H1 (cell line): ENCODE measurements at regions not wholly inside any gene's neighbourhood (a gene's known extent, or its start where the extent isn't known, plus 50 kb on each side); places are given as distances from the start of the nearest gene placed in this dataset.

Experiments
- EP300 ChIP-seq, 2 experiments: IDR thresholded peaks; 1 replicate in 1 of 2; 2 replicates in 1 of 2; pipeline ENCODE4 v1.6.1; 2011 to 2012; ENCODE audit warnings: low read depth in 2 of 2, low read length in 2 of 2, mild to moderate bottlenecking in 2 of 2, borderline replicate concordance in 1 of 2, inconsistent platforms in 1 of 2, moderate library complexity in 1 of 2
- EZH2 ChIP-seq: fragments of 200-600 bp; sonication (generic); IDR thresholded peaks from 2 replicates; pipeline ENCODE4 v1.7.1; 2012; ENCODE audit warnings: low read depth, mild to moderate bottlenecking, moderate library complexity, low read length, inconsistent platforms; ENCODE audit not compliant: severe bottlenecking
- POLR2A ChIP-seq, 2 experiments: IDR thresholded peaks; 1 replicate in 1 of 2; 2 replicates in 1 of 2; pipeline ENCODE4 v1.6.1; 2011; ENCODE audit warnings: low read depth in 2 of 2, low read length in 2 of 2, mild to moderate bottlenecking in 2 of 2; ENCODE audit errors: control extremely low read depth in 1 of 2
- TF ChIP-seq, protein P1 (sequence below), 3 experiments: IDR thresholded peaks; 1 replicate in 2 of 3; 2 replicates in 1 of 3; pipeline versions ENCODE4 v1.5.1 to v1.6.1; 2011; ENCODE audit warnings: low read length in 3 of 3, mild to moderate bottlenecking in 3 of 3, inconsistent platforms in 2 of 3, low read depth in 1 of 3, moderate library complexity in 1 of 3; ENCODE audit not compliant: insufficient read depth in 1 of 3; ENCODE audit errors: control extremely low read depth in 1 of 3

DNA sequence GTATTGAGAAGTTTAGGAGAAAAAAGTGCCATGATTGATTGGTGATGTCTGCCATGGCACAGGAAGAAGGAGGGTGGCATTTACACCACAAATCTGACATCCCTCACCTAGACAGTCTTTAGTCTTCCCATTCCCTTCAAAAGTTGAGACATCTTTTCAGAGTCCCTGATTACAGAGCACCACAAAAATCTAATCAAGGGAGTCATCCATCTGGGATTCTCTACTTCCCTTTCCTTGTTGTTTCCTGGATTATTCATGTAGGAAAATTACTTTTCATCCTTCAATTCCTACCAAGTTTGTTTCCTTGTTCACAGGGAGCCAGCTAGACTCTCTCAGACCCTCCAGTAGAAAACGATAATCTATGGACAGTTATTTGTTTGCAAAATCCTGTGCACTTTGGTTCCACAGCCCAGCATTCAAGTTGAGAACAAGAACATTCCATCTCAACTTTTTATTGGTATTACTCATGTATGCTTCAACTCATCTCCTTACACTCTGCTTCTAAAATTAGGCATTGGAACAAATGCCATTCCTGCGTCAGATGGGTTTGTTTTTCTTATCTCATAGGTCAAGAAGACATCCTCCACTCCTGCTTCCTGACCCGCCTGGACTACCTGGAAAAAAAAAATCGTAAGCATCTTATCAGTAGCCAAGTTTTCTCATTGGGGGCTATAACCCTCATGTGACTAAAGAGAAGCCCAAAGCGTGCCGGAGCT, 259.9 kb downstream of the FOXO1 start:
- TF ChIP-seq EZH2 (no peak), EP300 (IDR thresholded peaks at IDR 0.05; ENCODE audit: borderline replicate concordance in 1 of 2, low read depth in 2 of 2, low read length in 2 of 2) (no peak), POLR2A (IDR thresholded peaks at IDR 0.05; ENCODE audit: control extremely low read depth in 1 of 2, low read depth in 2 of 2, low read length in 2 of 2) (no peak)
- TF ChIP-seq, protein P1, sequence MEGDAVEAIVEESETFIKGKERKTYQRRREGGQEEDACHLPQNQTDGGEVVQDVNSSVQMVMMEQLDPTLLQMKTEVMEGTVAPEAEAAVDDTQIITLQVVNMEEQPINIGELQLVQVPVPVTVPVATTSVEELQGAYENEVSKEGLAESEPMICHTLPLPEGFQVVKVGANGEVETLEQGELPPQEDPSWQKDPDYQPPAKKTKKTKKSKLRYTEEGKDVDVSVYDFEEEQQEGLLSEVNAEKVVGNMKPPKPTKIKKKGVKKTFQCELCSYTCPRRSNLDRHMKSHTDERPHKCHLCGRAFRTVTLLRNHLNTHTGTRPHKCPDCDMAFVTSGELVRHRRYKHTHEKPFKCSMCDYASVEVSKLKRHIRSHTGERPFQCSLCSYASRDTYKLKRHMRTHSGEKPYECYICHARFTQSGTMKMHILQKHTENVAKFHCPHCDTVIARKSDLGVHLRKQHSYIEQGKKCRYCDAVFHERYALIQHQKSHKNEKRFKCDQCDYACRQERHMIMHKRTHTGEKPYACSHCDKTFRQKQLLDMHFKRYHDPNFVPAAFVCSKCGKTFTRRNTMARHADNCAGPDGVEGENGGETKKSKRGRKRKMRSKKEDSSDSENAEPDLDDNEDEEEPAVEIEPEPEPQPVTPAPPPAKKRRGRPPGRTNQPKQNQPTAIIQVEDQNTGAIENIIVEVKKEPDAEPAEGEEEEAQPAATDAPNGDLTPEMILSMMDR (IDR thresholded peaks at IDR 0.05; ENCODE audit: control extremely low read depth in 1 of 3, insufficient read depth in 1 of 3, low read depth in 1 of 3, low read length in 3 of 3) = no peak
